ENCODE measurements at regions not wholly inside any gene's neighbourhood (a gene's known extent, or its start where the extent isn't known, plus 50 kb on each side); places are given as distances from the start of the nearest gene placed in this dataset.

DNA sequence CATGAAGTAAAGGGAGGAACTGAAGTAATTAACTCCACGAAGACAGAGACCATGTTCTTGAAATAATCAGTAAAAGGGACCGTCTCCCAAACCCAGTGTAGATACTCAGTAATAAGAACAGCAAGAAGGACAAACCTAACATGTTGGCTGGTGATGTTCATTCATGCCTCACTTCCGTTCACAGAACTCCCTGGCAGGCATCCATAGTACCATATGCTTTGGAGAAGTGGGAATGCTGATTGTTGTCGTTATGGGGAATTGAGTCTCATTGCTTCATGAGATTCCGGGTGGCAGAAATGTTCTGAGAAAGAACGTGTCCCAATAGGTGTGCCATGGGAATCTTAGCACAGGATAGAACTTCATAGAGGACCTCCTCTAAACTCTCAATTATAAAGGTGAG lies 452.3 kb downstream of the ZSWIM6 start:
- DNase-seq (ENCODE audit: low read depth in 2 of 2): no peak

GRCh38 chr5:61788548-61788947 lies 456.5 kb downstream of the ZSWIM6 start:
- no peak for DNase-seq (ENCODE audit: low read depth in 2 of 2)

DNA sequence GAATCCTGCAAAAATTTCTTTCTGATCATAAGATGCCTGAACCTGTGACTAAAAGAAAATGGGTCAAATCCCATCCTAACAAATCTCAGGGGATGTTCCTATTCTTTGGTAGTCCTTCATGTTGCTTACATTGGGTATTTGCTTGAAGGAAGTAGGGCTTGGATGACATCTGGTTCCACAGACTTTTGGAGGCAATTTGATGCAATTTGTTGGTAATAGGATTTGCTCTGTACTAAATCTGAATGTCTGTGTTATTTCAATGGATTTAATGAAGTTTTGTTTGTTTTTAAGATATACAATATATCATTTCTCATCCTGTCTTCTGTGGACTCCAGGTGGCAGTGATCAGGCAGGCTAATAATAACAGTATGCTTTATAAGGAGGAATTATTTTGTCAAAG lies 457.9 kb downstream of the ZSWIM6 start:
- DNase-seq (ENCODE audit: low read depth in 2 of 2): no peak

GRCh38 chr5:61790678-61791077 lies 458.6 kb downstream of the ZSWIM6 start:
- DNase-seq (ENCODE audit: low read depth in 2 of 2): no peak

DNA sequence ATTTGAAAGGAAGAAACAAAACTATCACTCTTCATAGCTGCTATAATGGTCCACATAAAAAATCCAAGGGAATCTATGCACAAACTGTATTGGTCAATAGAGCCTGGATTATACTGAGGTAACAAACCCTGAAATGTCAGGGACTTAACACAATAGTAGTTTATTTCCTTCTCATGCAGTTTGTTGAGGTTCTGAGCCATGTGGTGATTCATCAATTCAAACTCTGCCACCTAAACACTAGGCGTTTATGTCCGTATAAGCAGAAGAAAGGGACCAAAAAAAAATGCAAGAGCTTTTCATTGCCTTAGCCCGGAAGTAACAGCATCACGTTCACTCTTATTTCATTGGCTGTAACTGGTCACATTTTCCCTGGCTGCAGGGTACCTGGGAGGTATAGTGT lies 464.7 kb downstream of the ZSWIM6 start:
- no peak for DNase-seq (ENCODE audit: low read depth in 2 of 2)

DNA sequence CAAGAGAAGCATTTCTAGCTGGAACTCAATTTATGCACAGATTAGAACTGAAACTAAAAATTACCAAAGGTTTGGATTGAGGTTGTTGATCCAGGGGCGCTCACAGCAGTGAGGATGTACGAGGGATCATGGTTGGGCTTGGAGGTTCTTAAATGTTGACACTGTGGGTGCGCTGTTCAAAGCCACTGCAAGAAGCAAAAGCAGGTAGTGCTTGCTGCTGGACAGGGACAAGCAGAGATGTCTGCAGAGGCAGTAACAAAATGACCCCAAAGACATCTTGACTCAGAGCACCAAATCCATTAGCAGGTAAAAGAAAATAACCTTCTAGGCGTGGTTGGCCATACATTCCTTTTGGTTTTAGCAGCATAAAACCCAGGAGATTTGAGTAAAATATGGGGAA lies 468.4 kb downstream of the ZSWIM6 start:
- DNase-seq (ENCODE audit: low read depth in 2 of 2): no peak

- DNase-seq (ENCODE audit: low read depth in 2 of 2): no peak
Observed at GRCh38 chr5:61801174-61801573, 469.1 kb downstream of the ZSWIM6 start.

DNA sequence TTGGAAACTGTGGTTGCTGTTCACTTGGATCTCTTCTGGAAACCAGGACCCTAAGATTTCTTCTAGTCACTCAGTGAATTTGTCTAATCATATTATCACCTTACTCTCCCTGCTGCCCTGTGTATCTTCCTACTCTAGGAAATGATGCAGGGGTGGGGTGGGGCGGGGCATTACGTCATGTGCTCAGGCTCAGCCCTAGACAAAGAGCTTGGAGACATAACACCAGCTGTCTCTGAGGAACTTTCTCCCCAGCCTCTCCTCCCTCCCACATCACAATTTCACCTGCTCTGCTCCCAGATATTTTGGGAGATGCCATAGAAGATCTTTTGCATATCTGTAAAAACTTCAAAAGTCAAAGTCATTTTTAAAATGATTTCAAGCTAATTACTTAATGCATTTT lies 470.4 kb downstream of the ZSWIM6 start:
- DNase-seq (ENCODE audit: low read depth in 2 of 2): no peak

DNA sequence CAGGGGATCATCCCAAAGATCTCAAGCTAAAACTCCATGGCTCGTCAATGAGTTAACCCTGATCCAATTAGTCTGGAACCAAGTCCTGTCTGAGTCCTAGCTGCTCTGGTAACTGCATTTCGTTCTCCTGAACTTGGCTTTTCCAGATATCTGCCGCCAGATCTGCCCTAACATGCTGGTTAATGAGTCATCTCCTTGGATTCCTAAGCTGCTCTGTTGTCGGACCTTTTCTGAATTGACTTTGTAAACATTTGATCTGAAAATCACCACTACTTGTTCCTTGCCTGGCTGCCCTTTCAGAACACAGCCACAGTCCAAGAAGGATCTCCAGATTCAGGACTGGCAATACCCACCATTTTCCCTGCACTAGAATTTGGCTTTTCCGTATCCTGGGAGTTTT lies 473.0 kb downstream of the ZSWIM6 start:
- no peak for DNase-seq (ENCODE audit: low read depth in 2 of 2)

DNA sequence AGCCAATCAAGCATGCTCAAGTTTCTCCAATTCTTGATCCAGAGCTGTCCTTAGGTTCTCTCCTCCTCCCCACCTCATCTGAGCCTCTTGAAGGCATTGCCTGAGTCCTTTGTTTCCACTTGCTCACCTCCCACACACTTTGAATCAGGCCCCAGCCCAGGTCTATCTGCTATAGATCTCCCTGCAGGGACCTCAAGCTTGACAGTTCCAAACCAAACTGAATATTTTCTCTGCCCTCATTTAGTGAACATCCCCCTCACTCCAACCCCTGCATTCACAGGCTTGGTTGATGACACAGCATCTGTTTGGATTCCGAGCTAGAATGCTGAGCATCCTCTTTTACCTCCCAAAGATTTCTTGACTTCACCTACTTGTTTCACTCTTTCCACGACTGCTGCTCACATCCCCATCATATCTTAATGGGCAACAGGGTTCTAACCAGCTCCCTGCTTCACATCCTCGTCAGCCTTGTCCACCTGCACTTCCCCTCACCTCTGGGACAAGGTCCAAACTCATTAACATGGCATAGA lies 474.5 kb downstream of the ZSWIM6 start:
- no peak for DNase-seq (ENCODE audit: low read depth in 2 of 2)

DNA sequence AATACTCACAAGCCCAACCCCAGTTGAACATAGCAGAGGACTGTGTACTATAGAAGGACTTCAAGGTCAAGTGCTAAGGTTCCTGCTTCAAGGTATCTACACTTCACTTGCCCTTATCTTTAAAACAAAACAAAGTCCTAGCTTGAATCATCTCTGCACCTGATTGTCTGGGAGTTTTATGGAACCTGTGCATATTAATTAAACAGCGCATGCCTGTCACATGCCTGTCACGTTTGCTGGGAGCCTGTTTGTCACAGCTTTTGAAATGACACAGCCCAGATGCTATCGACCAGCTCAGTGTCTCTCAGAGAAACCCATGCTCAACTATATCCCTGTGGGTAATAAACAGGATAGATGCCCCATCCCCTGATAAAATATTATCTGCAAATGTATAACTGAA lies 476.0 kb downstream of the ZSWIM6 start:
- no peak for DNase-seq (ENCODE audit: low read depth in 2 of 2)

GRCh38 chr5:61808909-61809308 lies 476.9 kb downstream of the ZSWIM6 start:
- DNase-seq (ENCODE audit: low read depth in 2 of 2): no peak

DNA sequence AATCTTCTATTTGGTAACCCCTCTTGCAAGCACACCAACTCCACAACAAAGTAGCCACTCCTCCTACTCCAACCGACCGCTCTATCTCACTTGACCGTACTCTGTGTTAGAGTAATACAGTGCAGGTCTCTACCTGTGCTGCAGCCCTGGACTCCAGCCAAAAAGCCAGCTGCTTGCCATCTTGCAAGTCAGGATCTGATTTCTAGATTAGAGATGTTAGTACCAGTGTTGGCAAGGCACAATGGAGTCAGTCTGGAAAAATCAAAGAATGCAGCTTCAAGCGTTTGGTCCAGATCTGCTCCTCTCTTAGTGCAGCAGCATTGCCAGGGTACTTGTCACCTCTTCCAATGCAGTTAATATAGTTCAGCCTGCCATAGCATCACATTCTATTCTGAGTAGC lies 477.6 kb downstream of the ZSWIM6 start:
- DNase-seq (ENCODE audit: low read depth in 2 of 2): no peak

DNA sequence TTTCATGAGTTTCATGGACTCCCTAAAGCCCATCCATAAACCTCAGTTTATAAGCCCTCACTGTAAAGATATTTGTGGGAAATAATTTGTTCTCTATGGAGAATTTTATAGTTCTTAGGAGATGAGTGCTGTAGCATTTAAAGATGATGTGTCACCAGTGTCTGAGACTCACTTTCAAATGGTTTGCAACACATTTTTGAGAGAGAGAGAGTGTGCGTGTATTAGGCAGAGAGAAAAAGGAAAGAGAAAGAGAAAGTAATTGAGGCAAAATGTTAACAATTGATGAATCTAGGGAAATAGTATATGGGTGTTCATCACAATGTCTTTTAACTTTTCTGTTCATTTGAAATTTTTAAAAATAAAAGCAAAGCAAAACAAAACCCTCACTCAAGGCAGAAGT lies 479.0 kb downstream of the ZSWIM6 start:
- no peak for DNase-seq (ENCODE audit: low read depth in 2 of 2)

DNA sequence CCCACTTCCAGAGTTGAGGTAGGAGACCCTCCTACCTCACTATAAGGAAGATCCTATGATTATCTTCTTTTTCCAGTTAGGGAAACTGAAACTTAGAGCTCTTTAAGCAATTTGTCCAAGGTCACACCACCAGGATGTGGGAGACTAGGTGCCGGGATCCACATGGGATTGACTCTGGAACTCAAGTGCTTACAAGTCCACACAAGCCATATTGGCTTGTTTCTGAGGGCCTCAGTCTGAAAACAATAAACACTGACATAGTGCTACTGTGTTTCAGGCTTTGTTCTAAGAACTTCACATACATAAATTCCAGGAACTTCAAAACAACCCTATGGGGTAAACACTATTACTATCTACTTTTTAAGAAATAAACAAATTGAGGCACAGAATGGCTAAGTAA lies 481.3 kb downstream of the ZSWIM6 start:
- DNase-seq (ENCODE audit: low read depth in 2 of 2): no peak

- no peak for DNase-seq (ENCODE audit: low read depth in 2 of 2)
Observed at GRCh38 chr5:61815339-61815738, 483.3 kb downstream of the ZSWIM6 start.

- DNase-seq (ENCODE audit: low read depth in 2 of 2): no peak
Observed at GRCh38 chr5:61816146-61816545, 484.1 kb downstream of the ZSWIM6 start.

DNA sequence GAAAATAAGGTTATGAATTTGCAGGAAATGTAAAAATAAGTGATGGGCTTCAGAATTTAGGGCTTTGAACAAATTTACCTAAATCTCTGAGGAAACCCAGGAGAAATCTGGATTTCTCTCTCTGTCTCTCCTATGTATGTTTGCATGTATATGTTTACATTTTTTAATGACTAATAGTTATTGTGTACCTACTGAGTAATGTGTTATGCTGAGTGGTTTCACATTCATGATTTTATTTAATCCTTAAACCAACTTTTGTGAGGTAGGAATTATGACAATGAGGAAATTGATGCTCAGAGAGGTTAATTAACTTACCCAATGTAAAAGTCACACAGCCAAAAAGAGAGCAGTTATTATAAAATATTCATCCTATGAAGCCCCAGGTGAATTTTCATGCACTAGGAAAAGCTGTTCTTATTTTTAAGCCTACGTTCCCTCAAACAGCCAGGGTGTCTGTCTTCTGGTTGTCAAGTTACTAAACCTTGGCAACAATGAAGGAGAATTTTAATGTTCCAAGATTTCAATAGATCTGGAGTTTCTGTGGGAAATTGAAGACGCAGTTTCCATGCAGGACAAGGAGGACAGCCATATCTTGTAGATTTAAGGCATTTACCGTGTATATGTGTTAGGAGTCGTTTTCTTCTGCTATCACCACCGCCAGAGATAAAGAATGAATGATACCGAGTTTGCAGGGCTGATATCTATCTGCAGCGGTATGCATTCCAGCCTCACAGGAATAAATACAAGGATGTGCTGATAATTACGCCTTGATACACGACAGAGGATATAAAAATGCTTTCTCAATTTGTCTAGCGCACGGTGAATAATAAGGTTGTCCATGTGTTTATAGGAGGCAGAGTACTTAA lies 484.8 kb downstream of the ZSWIM6 start:
- no peak for DNase-seq (ENCODE audit: low read depth in 2 of 2)

DNA sequence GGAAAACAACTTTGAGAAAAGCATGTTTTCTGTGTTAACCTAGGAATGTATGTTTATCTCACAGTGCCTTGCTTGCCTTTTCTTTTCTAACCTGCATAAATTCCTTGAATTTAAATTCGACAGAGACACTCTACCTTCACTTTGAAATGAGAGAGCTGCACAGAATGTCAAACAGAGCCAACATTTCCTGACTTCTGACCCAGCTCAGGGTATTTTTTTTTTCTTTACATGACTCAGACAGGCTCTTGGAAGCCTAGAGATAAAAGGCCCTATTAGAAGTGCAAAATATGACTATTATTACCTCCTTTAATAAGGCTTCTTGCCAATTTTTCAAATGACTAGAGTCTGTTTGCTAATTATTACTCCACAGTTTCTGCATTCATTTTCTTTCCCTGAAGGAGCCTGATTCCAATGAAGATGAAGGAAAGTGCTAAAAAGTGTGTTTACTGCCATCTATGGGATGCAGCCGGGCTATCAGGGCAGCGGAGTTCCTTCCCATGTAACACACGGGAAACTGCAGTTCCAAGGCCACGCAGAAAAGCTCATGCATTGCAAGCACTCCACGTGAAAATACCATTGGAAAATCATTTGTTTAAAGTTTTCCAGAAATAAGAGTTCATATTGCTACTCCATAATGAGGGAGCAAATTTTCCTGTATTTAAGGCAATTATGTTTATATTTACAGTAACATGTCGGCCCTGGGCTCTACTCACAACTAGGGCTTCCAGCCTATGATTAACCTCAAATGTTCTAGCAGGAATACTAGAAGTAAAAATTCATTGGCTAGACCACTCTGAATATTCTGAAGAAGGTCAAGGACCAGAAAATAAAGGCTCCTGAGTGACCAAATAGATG lies 485.6 kb downstream of the ZSWIM6 start:
- DNase-seq (ENCODE audit: low read depth in 2 of 2): no peak

GRCh38 chr5:61820836-61821235 lies 485.2 kb upstream of the KIF2A start:
- no peak for DNase-seq (ENCODE audit: low read depth in 2 of 2)

- no peak for DNase-seq (ENCODE audit: low read depth in 2 of 2)
Observed at GRCh38 chr5:61821561-61821960, 484.4 kb upstream of the KIF2A start.

GRCh38 chr5:61822584-61822983 lies 483.4 kb upstream of the KIF2A start:
- DNase-seq (ENCODE audit: low read depth in 2 of 2): no peak

DNA sequence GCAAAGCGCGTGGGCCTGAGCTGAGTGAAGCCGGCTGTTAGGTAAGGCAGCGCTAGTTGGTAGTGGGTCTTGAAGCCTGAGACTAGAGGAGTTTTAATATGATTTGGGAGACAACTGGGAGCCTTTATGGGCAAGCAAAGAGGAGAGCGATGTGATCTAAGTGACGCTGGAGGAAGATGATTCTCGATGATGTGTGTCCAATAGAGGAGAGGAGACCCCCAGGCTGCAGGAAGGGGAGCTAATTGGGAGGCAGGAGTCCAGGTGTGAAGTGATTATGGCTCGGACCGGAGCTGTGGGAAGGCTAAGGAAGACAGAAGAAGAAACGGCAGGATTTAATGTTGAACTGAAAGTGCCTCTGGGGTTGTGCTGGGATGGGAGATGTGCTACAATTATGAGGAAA lies 482.9 kb upstream of the KIF2A start:
- DNase-seq (ENCODE audit: low read depth in 2 of 2): no peak
